ENCODE measurements at regions not wholly inside any gene's neighbourhood (a gene's known extent, or its start where the extent isn't known, plus 50 kb on each side); places are given as distances from the start of the nearest gene placed in this dataset.

DNA sequence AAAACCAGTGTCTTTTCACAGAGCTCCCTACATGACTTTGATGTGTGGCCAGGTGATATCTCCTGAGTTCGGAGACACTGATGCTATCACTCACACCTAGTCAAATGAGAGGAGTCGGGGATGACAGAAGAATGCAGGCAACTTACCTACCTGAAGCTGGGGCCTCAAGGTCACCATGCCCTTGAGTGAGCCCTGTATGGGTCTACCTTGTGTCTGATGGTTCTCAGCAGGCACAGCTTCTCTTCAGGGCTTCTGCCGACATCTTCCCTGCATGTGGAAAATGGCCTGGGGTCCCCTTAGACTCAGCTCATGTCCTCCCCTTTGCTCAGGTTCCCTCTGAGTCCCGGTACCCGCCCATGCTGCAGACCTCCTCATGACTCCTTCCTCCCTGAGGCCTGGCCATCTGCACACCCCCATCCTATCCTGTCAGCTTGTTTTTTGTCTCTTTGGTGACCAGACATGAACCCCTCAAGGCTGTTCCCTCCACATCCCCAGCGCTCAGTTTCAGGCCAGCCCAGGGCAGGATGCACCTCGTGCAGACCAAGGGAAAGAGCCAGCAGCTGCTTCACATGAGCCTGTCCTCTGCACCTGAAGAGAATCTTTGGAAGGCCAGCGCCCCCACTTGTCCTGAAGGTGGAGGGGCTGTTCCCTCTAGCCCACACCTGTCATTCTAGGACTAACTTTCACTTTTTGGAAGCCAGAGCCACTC, 74.6 kb upstream of the GDF10 start:
- no peak overlapping the region for H3K4me3 ChIP-seq (ENCODE audit: low read depth, low read length)
- TF ChIP-seq, protein P1, sequence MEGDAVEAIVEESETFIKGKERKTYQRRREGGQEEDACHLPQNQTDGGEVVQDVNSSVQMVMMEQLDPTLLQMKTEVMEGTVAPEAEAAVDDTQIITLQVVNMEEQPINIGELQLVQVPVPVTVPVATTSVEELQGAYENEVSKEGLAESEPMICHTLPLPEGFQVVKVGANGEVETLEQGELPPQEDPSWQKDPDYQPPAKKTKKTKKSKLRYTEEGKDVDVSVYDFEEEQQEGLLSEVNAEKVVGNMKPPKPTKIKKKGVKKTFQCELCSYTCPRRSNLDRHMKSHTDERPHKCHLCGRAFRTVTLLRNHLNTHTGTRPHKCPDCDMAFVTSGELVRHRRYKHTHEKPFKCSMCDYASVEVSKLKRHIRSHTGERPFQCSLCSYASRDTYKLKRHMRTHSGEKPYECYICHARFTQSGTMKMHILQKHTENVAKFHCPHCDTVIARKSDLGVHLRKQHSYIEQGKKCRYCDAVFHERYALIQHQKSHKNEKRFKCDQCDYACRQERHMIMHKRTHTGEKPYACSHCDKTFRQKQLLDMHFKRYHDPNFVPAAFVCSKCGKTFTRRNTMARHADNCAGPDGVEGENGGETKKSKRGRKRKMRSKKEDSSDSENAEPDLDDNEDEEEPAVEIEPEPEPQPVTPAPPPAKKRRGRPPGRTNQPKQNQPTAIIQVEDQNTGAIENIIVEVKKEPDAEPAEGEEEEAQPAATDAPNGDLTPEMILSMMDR (IDR thresholded peaks at IDR 0.05; ENCODE audit: borderline replicate concordance, insufficient read depth, low read depth, low read length), result no peak

DNA sequence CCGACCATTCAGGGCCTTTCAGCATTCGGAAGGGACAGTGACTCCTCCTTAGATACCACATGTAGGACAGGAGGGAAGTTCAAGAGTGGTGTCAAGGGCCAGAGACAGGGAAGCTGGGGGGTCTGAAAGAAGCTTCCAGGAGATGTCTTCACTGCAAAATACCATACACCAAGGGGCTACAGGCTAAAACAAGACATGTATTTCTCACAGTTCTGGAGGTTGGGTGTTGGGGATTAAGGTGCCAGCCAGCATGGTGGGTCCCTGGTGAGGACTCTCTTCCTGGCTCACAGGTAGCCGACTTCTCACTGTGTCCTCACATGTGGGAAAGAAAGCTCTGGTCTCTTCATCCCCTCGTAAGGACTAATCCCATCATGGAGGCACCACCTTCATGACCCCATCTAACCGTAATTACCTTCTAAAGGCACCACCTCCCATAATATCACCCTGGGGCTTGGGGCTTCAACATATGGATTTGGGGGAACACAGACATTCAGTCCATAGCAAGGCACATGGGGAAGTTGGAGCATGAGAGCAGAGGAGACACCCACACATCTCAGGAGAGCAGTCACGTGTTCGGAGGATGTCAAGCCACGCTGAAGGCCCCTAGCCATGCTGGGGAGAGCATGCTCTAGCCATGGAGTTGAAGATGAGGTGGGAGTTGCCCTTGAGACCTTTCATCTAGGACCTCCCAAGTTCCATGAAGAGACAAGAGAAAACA, 73.9 kb upstream of the GDF10 start:
- TF ChIP-seq, protein P1 (IDR thresholded peaks at IDR 0.05; ENCODE audit: borderline replicate concordance, insufficient read depth, low read depth, low read length), result no peak

DNA sequence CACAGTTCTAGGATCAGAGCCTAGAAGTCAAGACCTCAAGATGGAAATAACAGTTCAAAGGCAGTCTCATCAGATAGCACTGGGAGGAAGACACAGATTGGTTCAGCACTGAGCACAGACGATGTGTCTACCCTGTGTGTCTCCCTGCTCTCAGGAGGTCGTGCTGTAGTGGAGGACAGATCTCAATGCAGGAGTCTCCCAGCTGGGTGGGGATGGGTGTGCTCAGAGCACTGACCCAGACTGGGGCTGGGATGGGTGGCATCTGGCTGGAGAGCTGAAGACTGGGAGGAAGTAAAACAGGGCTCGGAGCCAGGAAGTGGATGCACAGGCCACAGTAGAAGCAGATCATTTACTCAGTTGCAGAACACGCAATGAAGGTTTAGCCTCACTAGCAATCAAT, 69.5 kb upstream of the GDF10 start:
- TF ChIP-seq, protein P1 (IDR thresholded peaks at IDR 0.05; ENCODE audit: borderline replicate concordance, insufficient read depth, low read depth, low read length), result no peak
- H3K4me3 ChIP-seq (ENCODE audit: low read depth, low read length), result no peak overlapping the region

More for the DNA sequence above, 73.9 kb upstream of the GDF10 start:
- H3K4me3 ChIP-seq (ENCODE audit: low read depth, low read length), result no peak overlapping the region

DNA sequence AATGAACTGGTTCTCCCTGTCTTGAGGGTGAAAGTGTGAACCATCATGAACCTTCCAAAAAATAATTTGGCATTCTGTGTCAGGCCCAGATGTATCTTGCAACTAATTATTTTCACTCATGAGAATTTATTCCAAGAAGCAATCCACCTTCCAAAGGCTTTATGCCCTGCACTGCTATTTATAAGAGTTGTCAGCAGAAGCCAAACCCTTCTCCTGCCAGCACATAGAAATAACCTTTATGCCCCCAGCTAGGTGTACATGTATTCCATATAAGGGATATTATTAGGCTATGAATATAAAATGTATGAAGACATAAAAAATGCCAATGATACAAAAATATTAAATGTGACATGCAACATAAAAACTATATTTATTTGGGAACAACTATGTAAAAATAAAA, 69.0 kb upstream of the GDF10 start:
- H3K4me3 ChIP-seq (ENCODE audit: low read depth, low read length), result no peak overlapping the region
- TF ChIP-seq, protein P1 (IDR thresholded peaks at IDR 0.05; ENCODE audit: borderline replicate concordance, insufficient read depth, low read depth, low read length), result no peak

DNA sequence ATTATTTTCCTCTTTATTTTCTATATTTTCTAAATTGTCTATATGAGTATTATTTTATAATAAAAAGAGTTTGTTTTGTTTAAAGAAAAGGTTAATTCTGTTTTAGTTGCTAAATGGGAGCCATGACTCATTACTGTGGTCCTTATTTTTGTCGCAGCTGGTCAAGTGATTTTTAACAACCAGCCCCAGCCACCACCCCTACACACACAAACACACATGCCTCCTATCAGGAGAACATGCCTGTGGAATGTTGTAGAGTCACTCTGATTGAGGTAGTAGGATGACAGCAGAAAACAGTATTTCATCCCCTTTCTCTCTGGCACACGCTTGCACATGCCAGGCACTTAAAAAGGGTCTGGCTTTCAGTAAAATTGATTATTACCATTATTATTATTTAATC, 68.6 kb upstream of the GDF10 start:
- TF ChIP-seq, protein P1 (IDR thresholded peaks at IDR 0.05; ENCODE audit: borderline replicate concordance, insufficient read depth, low read depth, low read length), result no peak
- no peak overlapping the region for H3K4me3 ChIP-seq (ENCODE audit: low read depth, low read length)

DNA sequence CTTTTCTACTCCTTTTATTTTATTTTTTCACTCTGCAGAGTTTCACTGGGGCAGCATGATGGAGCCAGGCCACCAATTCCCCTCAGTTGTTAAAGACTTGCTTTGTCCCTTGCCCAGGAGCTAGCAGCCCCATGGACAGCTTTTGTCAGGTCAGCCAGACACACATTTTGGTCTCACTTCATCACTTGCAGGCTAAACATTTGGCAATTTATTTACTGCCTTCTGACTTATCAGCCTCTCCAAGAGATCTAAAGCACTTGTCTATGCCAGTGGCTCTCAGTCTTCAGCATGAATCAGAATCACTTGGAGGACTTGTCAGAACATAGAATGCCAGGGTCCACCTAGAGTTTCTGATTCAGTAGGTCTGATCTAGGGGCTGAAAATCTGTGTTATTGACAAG, 66.4 kb upstream of the GDF10 start:
- no peak overlapping the region for H3K4me3 ChIP-seq (ENCODE audit: low read depth, low read length)
- TF ChIP-seq, protein P1 (IDR thresholded peaks at IDR 0.05; ENCODE audit: borderline replicate concordance, insufficient read depth, low read depth, low read length), result no peak

DNA sequence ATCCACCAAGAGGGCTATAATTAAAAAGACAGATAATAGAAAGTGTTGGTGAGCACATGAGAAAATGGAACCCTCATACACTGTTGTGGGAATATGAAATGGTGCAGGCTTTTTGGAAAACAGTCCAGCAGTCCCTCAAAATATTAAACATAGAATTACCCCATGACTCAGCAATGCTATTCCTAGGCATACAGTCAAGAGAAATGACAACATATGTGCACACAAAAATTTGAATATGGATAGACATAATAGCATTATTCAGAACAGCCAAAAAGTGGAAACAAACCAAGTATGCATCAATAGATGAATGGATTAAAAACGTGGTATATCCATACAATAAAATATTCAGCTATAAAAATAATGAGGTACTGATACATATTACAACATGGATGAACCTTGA, 64.5 kb upstream of the GDF10 start:
- TF ChIP-seq, protein P1 (IDR thresholded peaks at IDR 0.05; ENCODE audit: borderline replicate concordance, insufficient read depth, low read depth, low read length), result no peak
- no peak overlapping the region for H3K4me3 ChIP-seq (ENCODE audit: low read depth, low read length)
